ENCODE measurements at regions not wholly inside any gene's neighbourhood (a gene's known extent, or its start where the extent isn't known, plus 50 kb on each side); places are given as distances from the start of the nearest gene placed in this dataset.

GRCh38 chr12:124389138-124389724, 94.3 kb downstream of the RFLNA start:
- TF ChIP-seq CTCF (conservative IDR thresholded peaks at IDR 0.05 in 1 of 2, IDR thresholded peaks at IDR 0.05 in 1 of 2; ENCODE audit: low read depth in 1 of 2, low read length in 2 of 2): no peak
- TF ChIP-seq EZH2 (IDR thresholded peaks at IDR 0.05; ENCODE audit: low read length, missing control alignments): no peak

Measured in fibroblast of lung (primary cell).